SU-DHL-6 (cell line): ENCODE measurements at regions not wholly inside any gene's neighbourhood (a gene's known extent, or its start where the extent isn't known, plus 50 kb on each side); places are given as distances from the start of the nearest gene placed in this dataset.

Experiments used
- H2AFZ ChIP-seq: fragments of 200-600 bp; sonication (generic); 2 replicates; pipeline ENCODE4 v1.6.1; 2014; ENCODE audit warnings: low read depth, mild to moderate bottlenecking, moderate library complexity, mixed read lengths, antibody characterized with exemption, low read length; ENCODE audit not compliant: severe bottlenecking
- H3F3A ChIP-seq: fragments of 200-600 bp; shearing (Covaris generic); 2 replicates; pipeline ENCODE4 v1.6.0; 2016; ENCODE audit warnings: antibody characterized with exemption, mild to moderate bottlenecking; ENCODE audit not compliant: insufficient read depth
- H3K27ac ChIP-seq: fragments of 200-600 bp; sonication (generic); 2 replicates; pipeline ENCODE4 v1.5.1; 2016; ENCODE audit warnings: low read depth, mild to moderate bottlenecking, low read length, moderate library complexity, mixed read lengths
- H3K27me3 ChIP-seq: fragments of 200-600 bp; sonication (generic), shearing (Covaris generic); 2 replicates; pipeline ENCODE4 v1.6.0; 2014; ENCODE audit warnings: mild to moderate bottlenecking, low read length
- H3K36me3 ChIP-seq: fragments of 200-600 bp; sonication (generic); 2 replicates; pipeline ENCODE4 v1.6.1; 2014; ENCODE audit warnings: mild to moderate bottlenecking, low read length, mixed read lengths
- H3K4me2 ChIP-seq: fragments of 300-600, 200-600 bp; shearing (Covaris generic), sonication (generic); 2 replicates; pipeline ENCODE4 v1.6.0; 2014; ENCODE audit warnings: low read length, low read depth, mild to moderate bottlenecking; ENCODE audit not compliant: poor library complexity, severe bottlenecking
- H3K4me3 ChIP-seq: fragments of 200-600 bp; sonication (generic); 2 replicates; pipeline ENCODE4 v1.5.1; 2014; ENCODE audit warnings: antibody characterized with exemption, low read length, mild to moderate bottlenecking, mixed read lengths; ENCODE audit not compliant: insufficient read depth, poor library complexity, severe bottlenecking
- H3K79me2 ChIP-seq: fragments of 200-600 bp; sonication (generic); 2 replicates; pipeline ENCODE4 v1.6.1; 2014; ENCODE audit warnings: mild to moderate bottlenecking, low read length, moderate library complexity; ENCODE audit not compliant: insufficient read depth
- H3K9ac ChIP-seq: fragments of 200-600 bp; sonication (generic); 2 replicates; pipeline ENCODE4 v1.7.0; 2014; ENCODE audit warnings: mild to moderate bottlenecking, low read length
- H3K9me2 ChIP-seq: fragments of 200-600 bp; sonication (generic); replicated peaks from 2 replicates; pipeline ENCODE4 v1.6.1; 2014; ENCODE audit warnings: low read length; ENCODE audit not compliant: insufficient read depth
- H3K9me3 ChIP-seq: fragments of 200-600 bp; sonication (generic); 2 replicates; pipeline ENCODE4 v1.6.1; 2014; ENCODE audit warnings: low read length, mixed read lengths; ENCODE audit not compliant: insufficient read depth
- H4K20me1 ChIP-seq: fragments of 200-600 bp; sonication (generic); 2 replicates; pipeline ENCODE4 v1.6.1; 2014; ENCODE audit warnings: low read depth, mild to moderate bottlenecking, antibody characterized with exemption, low read length, moderate library complexity, mixed read lengths
- EZH2phosphoT487 ChIP-seq: fragments of 200-600 bp; sonication (generic), shearing (Covaris generic); conservative IDR thresholded peaks from 2 replicates; pipeline ENCODE4 v1.6.1; 2018; ENCODE audit warnings: mild to moderate bottlenecking, antibody characterized with exemption, low read length, moderate library complexity, mixed read lengths
- TF ChIP-seq, protein P1 (sequence below): fragments of 200-600 bp; sonication (generic); IDR thresholded peaks from one replicate; pipeline ENCODE4 v1.5.1; 2017; ENCODE audit warnings: antibody characterized with exemption, mild to moderate bottlenecking, low read length, moderate library complexity; ENCODE audit not compliant: insufficient read depth, poor library complexity, severe bottlenecking

DNA sequence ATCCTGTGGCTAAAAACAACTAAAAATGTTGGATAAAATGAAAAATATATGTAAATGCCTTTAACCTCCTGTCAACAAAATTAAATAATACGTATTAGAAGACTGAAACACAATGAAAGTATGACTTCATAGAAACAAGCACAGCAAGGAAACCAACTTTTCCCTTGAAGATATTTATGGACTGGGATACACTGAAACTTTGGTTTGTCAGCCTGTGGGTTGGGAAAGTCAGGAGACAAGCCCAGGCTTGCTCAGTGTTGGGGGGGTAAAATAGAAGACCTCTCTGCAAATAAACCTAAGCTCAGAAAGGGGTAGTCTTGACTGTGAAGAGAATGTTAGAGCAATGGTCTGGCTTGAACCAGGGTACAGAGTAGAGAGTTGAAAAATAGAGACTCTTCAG lies 454.5 kb downstream of the FBXO15 start:
- no peaks in the 10 kb centered on the region for H3K36me3 ChIP-seq
- H2AFZ ChIP-seq = no peak overlapping the region
- no peak overlapping the region for H3K27ac ChIP-seq
- no peak overlapping the region for H3K4me3 ChIP-seq
- H4K20me1 ChIP-seq = no peaks in the 10 kb centered on the region
- H3K27me3 ChIP-seq = no peaks in the 10 kb centered on the region
- H3K79me2 ChIP-seq = no peaks in the 10 kb centered on the region
- H3K9me3 ChIP-seq = no peaks in the 10 kb centered on the region
- TF ChIP-seq, protein P1, sequence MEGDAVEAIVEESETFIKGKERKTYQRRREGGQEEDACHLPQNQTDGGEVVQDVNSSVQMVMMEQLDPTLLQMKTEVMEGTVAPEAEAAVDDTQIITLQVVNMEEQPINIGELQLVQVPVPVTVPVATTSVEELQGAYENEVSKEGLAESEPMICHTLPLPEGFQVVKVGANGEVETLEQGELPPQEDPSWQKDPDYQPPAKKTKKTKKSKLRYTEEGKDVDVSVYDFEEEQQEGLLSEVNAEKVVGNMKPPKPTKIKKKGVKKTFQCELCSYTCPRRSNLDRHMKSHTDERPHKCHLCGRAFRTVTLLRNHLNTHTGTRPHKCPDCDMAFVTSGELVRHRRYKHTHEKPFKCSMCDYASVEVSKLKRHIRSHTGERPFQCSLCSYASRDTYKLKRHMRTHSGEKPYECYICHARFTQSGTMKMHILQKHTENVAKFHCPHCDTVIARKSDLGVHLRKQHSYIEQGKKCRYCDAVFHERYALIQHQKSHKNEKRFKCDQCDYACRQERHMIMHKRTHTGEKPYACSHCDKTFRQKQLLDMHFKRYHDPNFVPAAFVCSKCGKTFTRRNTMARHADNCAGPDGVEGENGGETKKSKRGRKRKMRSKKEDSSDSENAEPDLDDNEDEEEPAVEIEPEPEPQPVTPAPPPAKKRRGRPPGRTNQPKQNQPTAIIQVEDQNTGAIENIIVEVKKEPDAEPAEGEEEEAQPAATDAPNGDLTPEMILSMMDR = no peak
- no peak for TF ChIP-seq EZH2phosphoT487
- H3K4me2 ChIP-seq = no peak overlapping the region
- H3K9me2 ChIP-seq = no peaks in the 10 kb centered on the region
- H3F3A ChIP-seq = no peaks in the 10 kb centered on the region
- H3K9ac ChIP-seq = no peak overlapping the region

DNA sequence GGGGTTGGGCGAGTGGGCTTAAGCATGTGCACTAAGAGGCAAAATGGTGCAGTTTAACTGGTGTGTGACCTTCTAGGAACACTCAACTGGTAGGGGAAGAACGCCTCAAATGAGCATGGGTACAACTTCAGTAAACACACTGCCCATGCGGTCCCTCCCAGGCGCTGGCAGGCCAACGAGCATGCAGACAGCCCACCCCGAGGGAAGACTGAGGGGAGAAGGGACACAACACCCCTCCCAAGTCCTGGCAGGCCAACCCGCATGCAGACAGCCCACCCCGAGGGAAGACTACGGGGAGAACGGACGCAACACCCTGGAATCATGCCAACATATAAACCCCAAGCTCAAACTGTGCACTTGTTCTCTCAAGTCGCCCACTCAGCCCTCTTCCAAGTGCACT lies 456.0 kb downstream of the FBXO15 start:
- Histone ChIP-seq H3K27me3 (no peaks in the 10 kb centered on the region), H3K79me2 (no peaks in the 10 kb centered on the region), H3K27ac (no peak overlapping the region), H3K36me3 (no peaks in the 10 kb centered on the region), H3K9me2 (no peaks in the 10 kb centered on the region), H3F3A (no peaks in the 10 kb centered on the region), H2AFZ (no peak overlapping the region), H4K20me1 (no peaks in the 10 kb centered on the region), H3K9ac (no peak overlapping the region), H3K4me3 (no peak overlapping the region), H3K4me2 (no peak overlapping the region), H3K9me3 (no peaks in the 10 kb centered on the region)
- TF ChIP-seq, protein P1 = no peak
- no peak for TF ChIP-seq EZH2phosphoT487

DNA sequence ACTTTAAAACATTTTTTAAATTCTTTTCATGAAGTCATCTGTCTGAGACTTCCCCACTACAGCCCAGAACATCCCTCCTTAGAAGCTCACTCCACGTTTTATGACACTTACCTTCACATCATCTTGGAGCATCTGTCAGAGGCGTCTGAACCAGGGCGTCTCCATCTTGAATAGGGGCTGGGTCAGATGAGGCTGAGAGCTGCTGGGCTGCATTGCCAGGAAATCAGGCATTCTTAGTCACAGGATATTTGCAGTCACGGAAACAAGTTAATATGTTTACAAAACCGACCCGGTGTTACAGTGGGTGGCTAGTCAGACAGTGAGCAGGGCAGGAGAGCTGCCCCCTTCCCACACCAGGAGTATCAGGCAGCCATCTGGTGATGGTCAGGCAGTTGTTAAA lies 456.5 kb downstream of the FBXO15 start:
- no peaks in the 10 kb centered on the region for H3F3A ChIP-seq
- no peak for TF ChIP-seq EZH2phosphoT487
- TF ChIP-seq, protein P1 = no peak
- H3K9ac ChIP-seq = no peak overlapping the region
- H3K36me3 ChIP-seq = no peaks in the 10 kb centered on the region
- no peaks in the 10 kb centered on the region for H4K20me1 ChIP-seq
- no peaks in the 10 kb centered on the region for H3K27me3 ChIP-seq
- H3K9me2 ChIP-seq = no peaks in the 10 kb centered on the region
- no peaks in the 10 kb centered on the region for H3K9me3 ChIP-seq
- H2AFZ ChIP-seq = no peak overlapping the region
- no peaks in the 10 kb centered on the region for H3K79me2 ChIP-seq
- no peak overlapping the region for H3K27ac ChIP-seq
- no peak overlapping the region for H3K4me2 ChIP-seq
- no peak overlapping the region for H3K4me3 ChIP-seq
